ENCODE measurements at regions not wholly inside any gene's neighbourhood (a gene's known extent, or its start where the extent isn't known, plus 50 kb on each side); places are given as distances from the start of the nearest gene placed in this dataset.

GRCh38 chr13:63344711-63345110 is 1929.1 kb upstream of the PCDH20 start:
- TF ChIP-seq ZNF274 (IDR thresholded peaks at IDR 0.05; ENCODE audit: low read depth, low read length) (no peak), YY1 (IDR thresholded peaks at IDR 0.05; ENCODE audit: insufficient read depth, insufficient read length) (no peak), SUZ12 (IDR thresholded peaks at IDR 0.05; ENCODE audit: extremely low read depth, insufficient read depth, insufficient read length) (no peak)
